ENCODE measurements at regions not wholly inside any gene's neighbourhood (a gene's known extent, or its start where the extent isn't known, plus 50 kb on each side); places are given as distances from the start of the nearest gene placed in this dataset.

DNA sequence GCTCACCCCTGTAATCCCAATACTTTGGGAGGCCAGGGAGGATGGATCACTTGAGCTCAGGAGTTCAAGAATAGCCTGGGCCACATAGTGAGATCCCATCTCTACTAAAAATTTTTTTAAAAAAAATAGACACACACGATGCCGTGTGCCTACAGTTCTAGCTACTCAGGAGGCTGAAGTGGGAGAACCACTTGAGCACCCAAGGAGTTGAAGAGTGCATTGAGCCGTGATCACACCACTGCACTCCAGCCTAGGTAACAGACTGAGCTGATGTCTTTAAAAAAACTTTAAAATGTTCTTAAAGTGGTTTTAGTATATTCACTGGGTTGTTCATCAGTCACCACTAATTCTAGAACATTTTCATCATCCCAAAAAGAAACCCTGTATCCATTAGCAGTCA, 51.9 kb upstream of the RNF38 start:
- 86 to 97% (median 95%) methylated on average over 3 of the region's 3 CpGs for WGBS, 3 donors
- H3K4me1 ChIP-seq, result peaks cover 8% of the 10 kb centered on the region
- H3K36me3 ChIP-seq (ENCODE audit: insufficient read depth in 1 of 2, low read depth in 1 of 2), result no peaks in the 10 kb centered on the region

DNA sequence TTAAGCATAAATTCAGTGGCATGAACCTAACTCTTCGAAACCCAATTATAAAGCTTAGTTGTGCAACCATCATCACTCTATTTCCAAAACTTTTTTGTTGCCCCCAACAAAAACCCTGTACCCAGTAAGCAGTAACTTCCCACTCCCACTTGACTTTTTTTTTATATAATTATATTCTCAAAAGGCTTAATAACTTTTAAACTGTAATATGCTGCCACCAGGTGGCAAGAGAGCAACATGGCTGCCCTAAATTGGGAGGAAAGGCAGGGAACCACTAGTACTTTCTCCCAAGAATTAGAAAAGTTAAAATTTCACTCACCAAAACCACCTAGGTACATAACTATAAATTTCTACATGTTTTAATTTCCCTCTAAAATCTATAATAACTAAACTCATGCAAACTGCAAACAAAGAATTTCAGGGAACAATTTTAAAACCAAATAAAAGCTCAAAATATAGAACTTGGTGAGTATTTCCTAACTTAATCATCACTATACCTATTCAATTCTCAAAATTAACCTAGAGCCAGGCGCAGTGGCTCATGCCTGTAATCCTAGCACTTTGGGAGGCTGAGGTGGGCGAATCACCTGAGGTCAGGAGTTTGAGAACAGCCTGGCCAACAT, 50.2 kb upstream of the RNF38 start:
- intact Hi-C loops (cut with DNase I), result loop anchor here in 1 of 2 donors (2.0 kb wide), 1 partner anchor 43 kb away; no protein-coding TSS in a partner anchor
- TF ChIP-seq, protein P1, sequence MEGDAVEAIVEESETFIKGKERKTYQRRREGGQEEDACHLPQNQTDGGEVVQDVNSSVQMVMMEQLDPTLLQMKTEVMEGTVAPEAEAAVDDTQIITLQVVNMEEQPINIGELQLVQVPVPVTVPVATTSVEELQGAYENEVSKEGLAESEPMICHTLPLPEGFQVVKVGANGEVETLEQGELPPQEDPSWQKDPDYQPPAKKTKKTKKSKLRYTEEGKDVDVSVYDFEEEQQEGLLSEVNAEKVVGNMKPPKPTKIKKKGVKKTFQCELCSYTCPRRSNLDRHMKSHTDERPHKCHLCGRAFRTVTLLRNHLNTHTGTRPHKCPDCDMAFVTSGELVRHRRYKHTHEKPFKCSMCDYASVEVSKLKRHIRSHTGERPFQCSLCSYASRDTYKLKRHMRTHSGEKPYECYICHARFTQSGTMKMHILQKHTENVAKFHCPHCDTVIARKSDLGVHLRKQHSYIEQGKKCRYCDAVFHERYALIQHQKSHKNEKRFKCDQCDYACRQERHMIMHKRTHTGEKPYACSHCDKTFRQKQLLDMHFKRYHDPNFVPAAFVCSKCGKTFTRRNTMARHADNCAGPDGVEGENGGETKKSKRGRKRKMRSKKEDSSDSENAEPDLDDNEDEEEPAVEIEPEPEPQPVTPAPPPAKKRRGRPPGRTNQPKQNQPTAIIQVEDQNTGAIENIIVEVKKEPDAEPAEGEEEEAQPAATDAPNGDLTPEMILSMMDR (IDR thresholded peaks at IDR 0.05), result peak; percentile 60

More for the DNA sequence above, 51.9 kb upstream of the RNF38 start:
- no peak for DNase-seq
- no peak overlapping the region for H3K27ac ChIP-seq
- no peak for ATAC-seq
- H3K4me3 ChIP-seq, result no peak overlapping the region
- H3K9me3 ChIP-seq, result no peaks in the 10 kb centered on the region
- intact Hi-C loops (cut with DNase I), result loop anchor here in 1 of 2 donors (2.0 kb wide), 1 partner anchor 45 kb away; no protein-coding TSS in a partner anchor
- TF ChIP-seq, protein P1 (IDR thresholded peaks at IDR 0.05), result no peak
- H3K27me3 ChIP-seq (ENCODE audit: insufficient read depth in 3 of 3, low read length in 2 of 3), result no peaks in the 10 kb centered on the region

More for the DNA sequence above, 50.2 kb upstream of the RNF38 start:
- Histone ChIP-seq H3K9me3 (no peaks in the 10 kb centered on the region), H3K36me3 (ENCODE audit: insufficient read depth in 1 of 2, low read depth in 1 of 2) (no peaks in the 10 kb centered on the region), H3K27ac (no peak overlapping the region), H3K4me3 (no peak overlapping the region), H3K27me3 (ENCODE audit: insufficient read depth in 3 of 3, low read length in 2 of 3) (no peaks in the 10 kb centered on the region), H3K4me1 (peaks cover 8% of the 10 kb centered on the region)
- 95 to 97% (median 95%) methylated on average over 3 of the region's 3 CpGs for whole genome bisulfite sequencing, 3 donors
- ATAC-seq (peak in 1 of 4 donors; percentile 52), DNase-seq (no peak)
